BLaER1 treated with 17β-estradiol and CSF1 and Interleukin-3, amounts not matched to agents 10 nM and 100 nM (cell line): ENCODE measurements at regions not wholly inside any gene's neighbourhood (a gene's known extent, or its start where the extent isn't known, plus 50 kb on each side); places are given as distances from the start of the nearest gene placed in this dataset.

Source experiments
- H3K27ac ChIP-seq, 11 experiments: shearing (Covaris generic); formaldehyde crosslinking; 2 replicates each; pipeline ENCODE4 v1.8.1; 2022
- H3K27me3 ChIP-seq, 11 experiments: shearing (Covaris generic); formaldehyde crosslinking; 2 replicates each; pipeline ENCODE4 v1.8.1; 2022
- H3K36me3 ChIP-seq, 11 experiments: shearing (Covaris generic); formaldehyde crosslinking; 2 replicates each; pipeline ENCODE4 v1.8.1; 2022
- H3K4me1 ChIP-seq, 10 experiments: shearing (Covaris generic); formaldehyde crosslinking; 2 replicates each; pipeline ENCODE4 v1.8.1; 2022
- H3K4me2 ChIP-seq, 11 experiments: shearing (Covaris generic); formaldehyde crosslinking; 2 replicates each; pipeline ENCODE4 v1.8.1; 2022
- H3K4me3 ChIP-seq, 10 experiments: shearing (Covaris generic); formaldehyde crosslinking; 2 replicates each; pipeline ENCODE4 v1.8.1; 2022
- H3K9ac ChIP-seq, 11 experiments: shearing (Covaris generic); formaldehyde crosslinking; 2 replicates each; pipeline ENCODE4 v1.8.1; 2022
- H3K9me3 ChIP-seq, 11 experiments: shearing (Covaris generic); formaldehyde crosslinking; replicated peaks in 1 of 11; 2 replicates each; pipeline ENCODE4 v1.8.1; 2022
- H4K20me1 ChIP-seq, 11 experiments: shearing (Covaris generic); formaldehyde crosslinking; 2 replicates each; pipeline ENCODE4 v1.8.1; 2022
- Cebpa-rat ChIP-seq, 11 experiments: shearing (Covaris generic); IDR thresholded peaks; 2 replicates each; pipeline ENCODE4 v1.8.1; 2022

- H3K27me3 ChIP-seq: no peaks in the 10 kb centered on the region
- no peaks in the 10 kb centered on the region for H4K20me1 ChIP-seq
- H3K9ac ChIP-seq: no peak overlapping the region
- peaks cover 0 to 17% (median 0%) of the 10 kb centered on the region in 11 experiments; a peak in 6 of 22 replicates for H3K9me3 ChIP-seq
- peak overlapping the region in 9 of 11 experiments; percentile 6 to 67 (median 38); a peak in 6 of 22 replicates for H3K27ac ChIP-seq
- no peaks in the 10 kb centered on the region for H3K36me3 ChIP-seq
- TF ChIP-seq Cebpa-rat (IDR thresholded peaks at IDR 0.05): no peak
- peak overlapping the region; percentile 31 to 87 (median 75); a peak in 20 of 22 replicates for H3K4me2 ChIP-seq
- peaks cover 24 to 75% (median 54%) of the 10 kb centered on the region in 10 experiments for H3K4me1 ChIP-seq
- no peak overlapping the region for H3K4me3 ChIP-seq
Measured at GRCh38 chr6:109241199-109241598, 141.1 kb downstream of the CD164 start.

DNA sequence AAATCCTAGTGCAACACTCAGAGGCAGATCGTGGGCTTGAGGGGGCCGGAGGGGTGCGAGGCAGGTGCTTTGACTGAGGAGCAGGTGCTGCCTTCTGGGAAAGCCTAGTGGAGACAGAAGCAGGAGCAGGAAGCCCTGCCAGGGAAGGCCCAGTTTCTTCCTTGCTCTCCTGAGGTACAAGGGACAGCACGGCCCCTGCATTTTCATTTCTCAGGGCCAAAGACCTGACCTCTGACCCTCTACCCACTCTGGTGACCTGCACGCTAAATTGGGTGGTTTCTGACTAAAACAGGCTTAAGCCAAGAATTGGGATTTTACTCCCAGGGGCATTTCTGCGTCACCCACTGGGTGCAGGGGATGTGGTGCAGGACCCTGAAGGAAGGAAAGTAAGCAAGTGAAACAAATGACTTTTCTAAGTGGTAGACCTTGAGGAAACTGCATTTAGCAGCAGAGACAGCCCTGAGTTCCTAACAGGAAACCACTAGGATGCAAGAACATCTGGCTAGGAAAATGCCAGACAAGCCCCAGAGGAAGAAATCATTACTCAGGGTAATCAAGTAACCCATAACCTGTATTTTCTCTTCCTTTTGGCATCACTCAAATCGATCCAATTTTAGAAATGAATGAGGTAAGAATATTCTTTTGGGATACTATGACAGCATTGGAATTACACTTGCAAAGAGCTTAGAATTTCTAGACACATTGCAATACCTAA, 141.7 kb downstream of the CD164 start:
- H3K4me1 ChIP-seq: peaks cover 24 to 82% (median 57%) of the 10 kb centered on the region in 10 experiments

DNA sequence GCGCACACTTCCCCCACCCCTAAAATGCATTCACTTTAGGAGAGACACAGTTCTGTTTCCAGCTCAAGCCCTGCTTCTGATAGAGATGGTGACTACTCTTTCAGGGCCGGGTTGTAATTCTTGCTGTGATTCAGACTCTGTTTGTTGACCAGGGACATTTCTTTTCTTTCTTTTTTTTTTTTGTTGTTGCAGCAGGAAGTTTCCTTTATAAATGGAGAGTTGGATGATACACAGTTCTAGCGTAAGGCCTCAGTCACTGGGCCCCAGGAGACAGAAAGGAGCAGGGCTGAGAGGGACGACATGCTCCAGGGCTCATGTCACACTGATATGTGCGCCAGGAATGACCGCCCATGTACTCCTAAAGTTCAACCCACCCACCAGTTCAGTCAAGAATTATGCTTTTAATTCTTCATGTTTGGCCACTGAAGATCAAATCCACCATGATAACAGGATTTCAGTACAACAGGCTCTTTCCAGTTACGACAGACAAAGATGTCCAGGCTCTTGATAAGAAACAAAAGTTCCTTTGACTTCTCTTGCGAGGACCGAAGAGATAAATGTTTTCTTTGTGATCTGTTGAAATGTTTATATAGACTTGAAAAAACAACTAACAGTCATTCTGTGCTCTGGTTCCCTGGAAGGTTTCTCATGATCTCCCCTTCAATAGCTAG, 142.5 kb downstream of the CD164 start:
- H3K4me3 ChIP-seq: no peak overlapping the region
- no peak for TF ChIP-seq Cebpa-rat (IDR thresholded peaks at IDR 0.05)

More for the DNA sequence above, 141.7 kb downstream of the CD164 start:
- Histone ChIP-seq H4K20me1 (no peaks in the 10 kb centered on the region), H3K4me2 (peak overlapping the region; percentile 31 to 87 (median 75)), H3K9me3 (peaks cover 0 to 23% (median 4%) of the 10 kb centered on the region in 11 experiments; a peak in 9 of 22 replicates), H3K9ac (peak overlapping the region in 3 of 11 experiments; percentile 4 to 29 (median 18); a peak in 4 of 22 replicates), H3K36me3 (no peaks in the 10 kb centered on the region), H3K27me3 (no peaks in the 10 kb centered on the region), H3K4me3 (0 out of 20 replicates have a peak overlapping the region, but pooled peaks of 1 of the 10 experiments have one; percentile 20), H3K27ac (peak overlapping the region in 10 of 11 experiments; percentile 0 to 67 (median 55); a peak in 16 of 22 replicates)
- TF ChIP-seq Cebpa-rat (IDR thresholded peaks at IDR 0.05): no peak

GRCh38 chr6:109239160-109239559, 143.1 kb downstream of the CD164 start:
- Histone ChIP-seq H3K27ac (peak overlapping the region in 4 of 11 experiments; percentile 2 to 63 (median 49); a peak in 4 of 22 replicates), H3K9me3 (peaks cover 0 to 32% (median 15%) of the 10 kb centered on the region in 11 experiments; a peak in 12 of 22 replicates), H3K4me2 (peak overlapping the region; percentile 31 to 87 (median 75)), H3K27me3 (no peaks in the 10 kb centered on the region), H4K20me1 (no peaks in the 10 kb centered on the region), H3K4me1 (peaks cover 24 to 81% (median 54%) of the 10 kb centered on the region in 10 experiments), H3K4me3 (no peak overlapping the region), H3K36me3 (no peaks in the 10 kb centered on the region), H3K9ac (no peak overlapping the region)
- TF ChIP-seq Cebpa-rat (IDR thresholded peaks at IDR 0.05): no peak

More for the DNA sequence above, 142.5 kb downstream of the CD164 start:
- no peaks in the 10 kb centered on the region for H3K36me3 ChIP-seq
- H3K9ac ChIP-seq: peak overlapping the region in 3 of 11 experiments; percentile 13 to 29 (median 18); a peak in 2 of 22 replicates
- peak overlapping the region; percentile 31 to 87 (median 75) for H3K4me2 ChIP-seq
- no peaks in the 10 kb centered on the region for H4K20me1 ChIP-seq
- H3K27ac ChIP-seq: peak overlapping the region in 10 of 11 experiments; percentile 0 to 67 (median 55); a peak in 16 of 22 replicates
- peaks cover 24 to 87% (median 57%) of the 10 kb centered on the region in 10 experiments for H3K4me1 ChIP-seq
- no peaks in the 10 kb centered on the region for H3K27me3 ChIP-seq
- peaks cover 0 to 29% (median 10%) of the 10 kb centered on the region in 11 experiments; a peak in 11 of 22 replicates for H3K9me3 ChIP-seq

- Histone ChIP-seq H3K9me3 (peaks cover 0 to 32% (median 15%) of the 10 kb centered on the region in 11 experiments; a peak in 12 of 22 replicates), H3K9ac (no peak overlapping the region), H3K27me3 (no peaks in the 10 kb centered on the region), H3K4me1 (peaks cover 24 to 73% (median 51%) of the 10 kb centered on the region in 10 experiments), H3K36me3 (no peaks in the 10 kb centered on the region), H3K4me3 (no peak overlapping the region), H4K20me1 (no peaks in the 10 kb centered on the region), H3K27ac (peak overlapping the region in 3 of 11 experiments; percentile 63 to 82 (median 80); a peak in 4 of 22 replicates), H3K4me2 (peak overlapping the region in 3 of 11 experiments; percentile 31 to 79 (median 73); a peak in 5 of 22 replicates)
- no peak for TF ChIP-seq Cebpa-rat (IDR thresholded peaks at IDR 0.05)
Measured at GRCh38 chr6:109238396-109238795, 143.1 kb downstream of the CEP57L1 start.

GRCh38 chr6:109237986-109238329, 142.7 kb downstream of the CEP57L1 start:
- peak overlapping the region in 6 of 11 experiments; percentile 14 to 82 (median 68); a peak in 8 of 22 replicates for H3K27ac ChIP-seq
- TF ChIP-seq Cebpa-rat (IDR thresholded peaks at IDR 0.05): no peak
- no peaks in the 10 kb centered on the region for H3K27me3 ChIP-seq
- peak overlapping the region in 7 of 11 experiments; percentile 31 to 79 (median 54); a peak in 15 of 22 replicates for H3K4me2 ChIP-seq
- peaks cover 0 to 32% (median 15%) of the 10 kb centered on the region in 11 experiments; a peak in 12 of 22 replicates for H3K9me3 ChIP-seq
- H4K20me1 ChIP-seq: no peaks in the 10 kb centered on the region
- peaks cover 24 to 72% (median 50%) of the 10 kb centered on the region in 10 experiments for H3K4me1 ChIP-seq
- H3K9ac ChIP-seq: 0 out of 22 replicates have a peak overlapping the region, but pooled peaks of 1 of the 11 experiments have one; percentile 56
- H3K4me3 ChIP-seq: no peak overlapping the region
- H3K36me3 ChIP-seq: no peaks in the 10 kb centered on the region

DNA sequence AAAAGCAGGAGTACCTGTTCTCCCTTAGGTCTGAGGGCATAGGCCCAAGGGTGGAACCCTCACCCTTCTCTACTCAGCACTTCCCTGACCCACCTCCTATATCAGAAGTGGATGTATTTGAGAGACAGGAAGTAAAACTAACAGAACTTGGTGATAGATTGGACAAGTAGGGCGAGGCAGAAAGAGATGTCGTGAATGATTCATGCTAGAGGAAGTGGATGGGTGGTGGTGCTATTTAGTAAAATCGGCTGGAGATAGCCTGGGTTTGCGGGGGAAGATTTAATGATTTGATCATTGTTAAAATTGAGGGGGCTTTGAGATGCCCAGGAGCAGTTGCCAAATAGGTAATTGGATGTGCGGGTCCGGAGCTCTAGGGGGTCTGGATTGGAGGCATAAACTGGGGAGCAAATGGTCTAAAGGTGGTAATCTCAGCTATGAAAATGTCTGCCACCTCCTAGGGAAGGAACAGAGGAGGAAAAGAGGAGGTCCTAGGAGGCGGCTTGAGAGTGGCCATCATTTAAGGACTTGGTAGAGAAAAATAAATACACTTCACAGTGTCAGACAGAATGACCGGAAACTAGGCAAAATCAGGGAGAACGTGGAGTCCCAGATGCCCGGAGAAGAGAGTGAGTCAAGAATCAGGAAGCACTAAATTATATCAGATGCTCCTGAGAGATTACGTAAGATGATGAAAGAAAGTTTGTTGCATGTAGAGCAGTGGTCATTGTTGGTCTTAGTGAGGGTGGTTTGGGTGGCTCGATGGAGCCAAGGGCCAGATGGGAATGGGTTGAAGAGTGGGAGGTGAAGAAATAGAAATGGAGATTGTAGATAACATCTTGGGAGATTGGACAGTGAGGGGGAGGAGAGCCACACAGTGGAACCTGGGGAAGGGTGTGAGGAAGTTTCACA, 142.0 kb downstream of the CEP57L1 start:
- H3K4me2 ChIP-seq: peak overlapping the region in 9 of 11 experiments; percentile 0 to 79 (median 39); a peak in 15 of 22 replicates
- peaks cover 24 to 72% (median 50%) of the 10 kb centered on the region in 10 experiments for H3K4me1 ChIP-seq
- no peaks in the 10 kb centered on the region for H3K36me3 ChIP-seq
- H3K9ac ChIP-seq: peak overlapping the region in 3 of 11 experiments; percentile 31 to 57 (median 56); a peak in 6 of 22 replicates
- H3K4me3 ChIP-seq: peak overlapping the region in 1 of 10 experiments; percentile 17; a peak in 1 of 20 replicates
- peak overlapping the region in 6 of 11 experiments; percentile 14 to 82 (median 68); a peak in 10 of 22 replicates for H3K27ac ChIP-seq
- no peaks in the 10 kb centered on the region for H4K20me1 ChIP-seq
- no peaks in the 10 kb centered on the region for H3K27me3 ChIP-seq
- peak in 1 of 11 experiments; percentile 54; a peak in 2 of 22 replicates for TF ChIP-seq Cebpa-rat (IDR thresholded peaks at IDR 0.05)
- H3K9me3 ChIP-seq: peaks cover 0 to 32% (median 15%) of the 10 kb centered on the region in 11 experiments; a peak in 12 of 22 replicates
